Karpas-422 (cell line): ENCODE measurements at regions not wholly inside any gene's neighbourhood (a gene's known extent, or its start where the extent isn't known, plus 50 kb on each side); places are given as distances from the start of the nearest gene placed in this dataset.

Experiments used
- DNase-seq: peaks from one replicate; pipeline ENCODE4 v3.0.0-alpha.2; 2015
- H2AFZ ChIP-seq: fragments of 200-600 bp; sonication (generic); 2 replicates; pipeline ENCODE4 v1.6.1; 2014; ENCODE audit warnings: antibody characterized with exemption, low read length, mixed read lengths
- H3K27ac ChIP-seq: fragments of 200-600 bp; sonication (generic); 2 replicates; pipeline ENCODE4 v1.5.1; 2014; ENCODE audit warnings: mild to moderate bottlenecking, low read length, moderate library complexity
- H3K27me3 ChIP-seq: fragments of 200-600 bp; sonication (generic); 2 replicates; pipeline ENCODE4 v1.6.1; 2014; ENCODE audit warnings: low read length, mixed read lengths
- H3K36me3 ChIP-seq: fragments of 200-600 bp; sonication (generic); 2 replicates; pipeline ENCODE4 v1.6.1; 2014; ENCODE audit warnings: low read length, mixed read lengths; ENCODE audit not compliant: insufficient read depth
- H3K4me1 ChIP-seq: fragments of 200-600 bp; sonication (generic); 2 replicates; pipeline ENCODE4 v1.6.1; 2014; ENCODE audit warnings: mild to moderate bottlenecking, low read length, mixed read lengths
- H3K4me2 ChIP-seq: fragments of 200-600 bp; sonication (generic); 2 replicates; pipeline ENCODE4 v1.6.1; 2014; ENCODE audit warnings: low read length, low read depth, mild to moderate bottlenecking; ENCODE audit not compliant: poor library complexity, severe bottlenecking
- H3K4me3 ChIP-seq: fragments of 200-600 bp; sonication (generic); 2 replicates; pipeline ENCODE4 v1.5.1; 2014; ENCODE audit warnings: mild to moderate bottlenecking, antibody characterized with exemption, low read length, mixed read lengths
- H3K79me2 ChIP-seq: fragments of 200-600 bp; sonication (generic); 2 replicates; pipeline ENCODE4 v1.6.1; 2014; ENCODE audit warnings: mild to moderate bottlenecking, low read length, mixed read lengths
- H3K9ac ChIP-seq: fragments of 200-600 bp; sonication (generic); 2 replicates; pipeline ENCODE4 v1.6.0; 2014; ENCODE audit warnings: low read length
- H3K9me2 ChIP-seq: fragments of 200-600 bp; sonication (generic), shearing (Covaris generic); replicated peaks from 2 replicates; pipeline ENCODE4 v1.6.0; 2014; ENCODE audit warnings: mild to moderate bottlenecking, low read length, moderate library complexity; ENCODE audit not compliant: insufficient read depth
- H3K9me3 ChIP-seq: fragments of 300-700, 200-600 bp; sonication (generic); 2 replicates; pipeline ENCODE4 v1.6.1; 2014; ENCODE audit warnings: low read length, mixed read lengths
- H4K20me1 ChIP-seq: fragments of 200-600 bp; sonication (generic); 2 replicates; pipeline ENCODE4 v1.6.1; 2014; ENCODE audit warnings: mild to moderate bottlenecking, antibody characterized with exemption, low read length, low read depth; ENCODE audit not compliant: insufficient read depth

DNA sequence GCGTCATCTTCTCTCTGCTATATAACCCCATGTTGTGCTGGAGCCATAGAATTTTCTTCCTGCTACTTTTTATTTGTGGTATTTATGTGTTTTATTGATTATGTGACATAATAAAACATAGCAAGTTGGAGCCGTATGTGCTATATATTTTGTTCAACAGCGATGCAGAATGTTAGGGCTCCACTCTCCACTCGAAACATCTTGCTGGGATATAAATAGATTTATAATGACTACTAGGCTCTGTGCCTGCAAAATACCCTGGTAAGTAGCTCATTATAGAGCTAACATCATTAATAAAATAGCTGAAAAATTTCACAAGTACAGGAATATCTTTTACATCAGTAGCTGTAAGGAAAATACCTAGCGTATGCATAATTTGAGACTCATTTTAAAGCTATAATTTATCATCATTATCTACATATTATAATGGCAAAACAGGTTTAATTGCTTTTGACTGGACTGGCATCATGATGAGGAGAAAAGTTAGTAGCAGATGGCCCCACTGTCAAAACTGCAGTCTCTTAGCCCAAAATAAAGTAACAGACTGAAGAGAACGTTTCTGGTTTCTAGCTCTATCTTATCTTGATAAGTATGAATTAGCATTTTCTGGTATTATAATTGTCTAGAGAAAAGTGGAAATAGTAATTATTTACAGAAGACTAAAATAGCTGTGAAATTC lies 263.0 kb downstream of the NEDD1 start:
- no peak overlapping the region for H3K4me2 ChIP-seq
- H3K9ac ChIP-seq: no peak overlapping the region
- H3K9me3 ChIP-seq: no peaks in the 10 kb centered on the region
- H3K4me1 ChIP-seq: no peaks in the 10 kb centered on the region
- no peaks in the 10 kb centered on the region for H3K79me2 ChIP-seq
- H4K20me1 ChIP-seq: no peaks in the 10 kb centered on the region
- no peaks in the 10 kb centered on the region; the same call in 1 of the 2 replicates for H3K27me3 ChIP-seq
- no peaks in the 10 kb centered on the region for H3K36me3 ChIP-seq
- no peak for DNase-seq
- no peak overlapping the region for H3K4me3 ChIP-seq
- H3K9me2 ChIP-seq: no peaks in the 10 kb centered on the region
- H2AFZ ChIP-seq: no peak overlapping the region
- H3K27ac ChIP-seq: no peak overlapping the region

DNA sequence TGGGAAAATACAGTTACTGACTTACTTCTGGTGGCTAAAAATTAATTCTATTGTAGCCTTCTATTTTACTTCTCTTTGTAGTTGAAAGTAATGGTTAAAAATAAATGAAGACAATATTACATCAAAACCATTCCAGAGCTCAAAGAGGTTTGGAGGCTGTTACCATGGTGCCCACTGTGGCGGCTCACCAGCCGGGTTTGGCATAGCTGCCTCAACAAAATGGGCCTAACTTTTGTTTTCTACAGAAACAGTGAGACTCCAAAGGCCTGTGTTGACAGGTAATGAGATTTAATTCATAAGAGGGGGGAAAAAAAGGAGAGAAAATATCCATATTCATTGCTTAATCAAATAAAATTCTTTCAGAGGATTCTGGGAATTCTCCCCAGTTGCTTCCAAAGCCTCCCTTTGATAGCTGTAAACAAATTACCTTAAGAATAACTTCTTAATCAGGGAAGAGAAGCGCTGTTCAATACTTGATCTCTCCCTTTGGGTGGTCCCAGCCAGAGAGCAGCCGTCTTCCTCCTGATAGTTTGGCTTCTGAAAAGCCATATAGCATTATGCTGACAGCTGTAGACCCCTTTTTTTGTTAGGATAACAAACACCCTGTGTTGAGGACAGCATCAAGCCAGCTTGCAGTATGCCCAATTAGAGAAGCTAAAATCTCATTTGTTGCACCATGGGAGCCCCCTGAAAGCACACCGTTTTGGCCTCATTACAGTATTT lies 266.8 kb downstream of the NEDD1 start:
- Histone ChIP-seq H2AFZ (no peak overlapping the region), H4K20me1 (no peaks in the 10 kb centered on the region), H3K4me1 (no peaks in the 10 kb centered on the region), H3K4me2 (no peak overlapping the region), H3K27me3 (no peaks in the 10 kb centered on the region), H3K9me2 (no peaks in the 10 kb centered on the region), H3K9me3 (no peaks in the 10 kb centered on the region), H3K27ac (no peak overlapping the region), H3K9ac (no peak overlapping the region), H3K79me2 (no peaks in the 10 kb centered on the region), H3K4me3 (no peak overlapping the region), H3K36me3 (no peaks in the 10 kb centered on the region)
- DNase-seq: no peak

DNA sequence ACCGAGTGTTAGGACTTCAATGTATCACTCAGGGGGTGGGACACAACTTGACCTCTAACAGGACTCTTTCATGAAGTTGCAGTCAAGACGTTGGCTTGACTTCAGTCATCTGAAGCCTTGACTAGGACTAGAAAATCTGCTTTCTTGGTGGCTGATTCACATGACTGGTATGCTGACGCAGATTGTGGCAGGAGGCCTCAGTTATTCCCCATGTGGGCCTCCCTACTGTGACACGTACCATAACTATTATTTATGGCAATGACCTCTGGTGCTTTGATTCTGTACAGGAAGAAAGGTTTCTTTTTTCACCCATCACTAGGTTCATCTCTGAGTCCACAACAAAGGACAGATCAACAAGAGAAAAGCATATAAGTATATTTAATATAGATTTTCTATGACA lies 270.4 kb downstream of the NEDD1 start:
- Histone ChIP-seq H3K79me2 (no peaks in the 10 kb centered on the region), H3K36me3 (no peaks in the 10 kb centered on the region), H3K4me3 (no peak overlapping the region), H4K20me1 (no peaks in the 10 kb centered on the region), H3K4me2 (no peak overlapping the region), H3K27me3 (no peaks in the 10 kb centered on the region), H2AFZ (no peak overlapping the region), H3K9me2 (no peaks in the 10 kb centered on the region), H3K9me3 (no peaks in the 10 kb centered on the region), H3K27ac (no peak overlapping the region), H3K4me1 (no peaks in the 10 kb centered on the region), H3K9ac (no peak overlapping the region)
- DNase-seq: no peak

DNA sequence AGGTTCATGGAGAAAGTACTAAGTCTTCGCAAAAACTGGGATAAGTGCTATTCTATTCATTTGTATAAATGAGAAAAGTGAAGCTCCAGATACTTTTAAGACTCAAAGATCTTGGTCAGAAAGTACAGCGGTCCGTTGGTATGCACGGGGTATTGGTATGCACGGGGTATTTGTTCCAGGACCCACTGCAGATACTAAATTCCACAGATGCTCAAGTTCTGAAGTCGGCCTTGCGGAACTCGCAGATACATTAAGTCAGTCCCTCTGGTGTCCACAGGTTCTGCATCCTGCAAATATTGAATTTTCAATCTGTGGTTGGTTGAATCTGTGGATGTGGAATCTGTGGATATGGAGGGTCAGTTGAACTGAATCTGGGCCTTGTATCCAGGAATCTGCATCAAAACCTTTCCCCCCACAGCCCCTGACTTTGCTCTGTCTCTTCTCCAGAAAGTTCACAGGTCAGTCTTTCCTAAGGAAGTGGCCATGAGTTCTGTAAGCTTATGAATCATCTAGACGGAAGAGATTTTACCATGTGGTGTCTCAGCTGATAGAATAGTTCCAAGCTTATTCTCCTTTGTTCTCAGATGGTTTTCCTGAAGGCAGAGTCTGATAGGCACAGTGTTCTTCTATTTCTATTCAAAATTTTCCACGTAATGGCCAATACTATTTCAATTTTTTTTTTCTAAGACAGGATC lies 274.7 kb downstream of the NEDD1 start:
- no peaks in the 10 kb centered on the region for H3K9me3 ChIP-seq
- H3K79me2 ChIP-seq: no peaks in the 10 kb centered on the region
- H3K27ac ChIP-seq: no peak overlapping the region
- no peak overlapping the region for H3K4me2 ChIP-seq
- no peaks in the 10 kb centered on the region for H3K9me2 ChIP-seq
- no peaks in the 10 kb centered on the region for H3K4me1 ChIP-seq
- H2AFZ ChIP-seq: no peak overlapping the region
- no peaks in the 10 kb centered on the region for H3K36me3 ChIP-seq
- no peak overlapping the region for H3K9ac ChIP-seq
- H4K20me1 ChIP-seq: no peaks in the 10 kb centered on the region
- no peak for DNase-seq
- no peak overlapping the region for H3K4me3 ChIP-seq
- H3K27me3 ChIP-seq: 0 out of 2 replicates have a peak, but pooled peaks cover 5% of the 10 kb centered on the region

DNA sequence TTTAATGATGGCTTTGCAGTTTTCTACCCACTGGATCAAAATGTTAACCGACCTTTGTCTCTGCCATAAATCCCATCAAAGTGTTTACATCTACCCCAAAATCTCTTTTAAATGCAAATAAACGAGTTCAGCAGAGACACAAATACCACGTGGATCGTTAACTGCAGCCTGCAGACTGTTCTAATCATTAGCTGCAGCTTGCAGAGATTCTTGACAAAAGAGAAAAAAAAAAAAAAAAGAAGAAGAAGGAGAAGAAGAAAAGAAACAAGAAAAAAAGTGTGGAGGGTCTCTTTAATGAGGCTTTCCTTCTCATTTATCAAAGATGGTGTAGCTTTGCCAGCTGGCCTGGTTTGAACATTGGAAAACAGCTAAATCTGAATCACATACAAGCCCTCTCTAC lies 275.7 kb downstream of the NEDD1 start:
- H3K9me2 ChIP-seq: no peaks in the 10 kb centered on the region
- H3K4me2 ChIP-seq: no peak overlapping the region
- no peaks in the 10 kb centered on the region for H3K9me3 ChIP-seq
- no peaks in the 10 kb centered on the region for H3K36me3 ChIP-seq
- H2AFZ ChIP-seq: no peak overlapping the region
- no peak overlapping the region for H3K27ac ChIP-seq
- no peak overlapping the region for H3K4me3 ChIP-seq
- no peaks in the 10 kb centered on the region for H4K20me1 ChIP-seq
- H3K79me2 ChIP-seq: no peaks in the 10 kb centered on the region
- no peaks in the 10 kb centered on the region for H3K4me1 ChIP-seq
- H3K9ac ChIP-seq: no peak overlapping the region
- 0 out of 2 replicates have a peak, but pooled peaks cover 5% of the 10 kb centered on the region for H3K27me3 ChIP-seq
- no peak for DNase-seq

DNA sequence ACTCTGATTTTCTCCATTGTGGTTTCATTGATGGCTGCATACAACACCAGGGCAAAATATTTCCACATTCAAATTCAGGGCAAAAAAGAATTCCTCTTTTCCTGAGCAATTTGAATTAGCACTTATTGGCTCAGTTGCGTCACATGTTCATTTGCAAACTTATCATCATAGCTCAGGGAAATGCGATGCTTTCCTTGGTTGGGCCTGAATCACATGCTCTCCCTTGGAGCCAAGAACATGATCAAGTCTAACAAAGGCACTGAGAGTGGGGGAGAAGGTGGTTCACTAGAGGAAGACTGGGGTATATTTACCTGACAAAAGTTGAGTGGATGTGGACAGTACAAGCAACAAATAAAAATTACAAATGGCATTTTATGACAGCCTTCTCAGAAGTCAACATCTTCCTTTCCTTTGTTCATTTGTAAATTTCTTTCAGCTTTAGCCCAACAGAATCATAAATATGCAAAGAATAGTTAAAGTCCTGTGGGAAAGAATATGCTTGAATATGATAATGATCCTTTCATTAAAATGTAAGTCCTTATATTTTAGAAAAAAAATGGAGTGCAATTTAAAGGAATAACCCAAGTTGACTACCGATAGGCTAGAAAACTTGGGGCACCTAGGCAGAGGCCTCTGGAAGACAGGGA lies 277.2 kb downstream of the NEDD1 start:
- Histone ChIP-seq H3K79me2 (no peaks in the 10 kb centered on the region), H3K27ac (no peak overlapping the region), H3K4me3 (no peak overlapping the region), H3K36me3 (no peaks in the 10 kb centered on the region), H3K4me2 (no peak overlapping the region), H4K20me1 (no peaks in the 10 kb centered on the region), H3K9ac (no peak overlapping the region), H3K9me2 (no peaks in the 10 kb centered on the region), H3K9me3 (no peaks in the 10 kb centered on the region), H3K27me3 (0 out of 2 replicates have a peak, but pooled peaks cover 5% of the 10 kb centered on the region), H3K4me1 (no peaks in the 10 kb centered on the region), H2AFZ (no peak overlapping the region)
- DNase-seq: no peak

DNA sequence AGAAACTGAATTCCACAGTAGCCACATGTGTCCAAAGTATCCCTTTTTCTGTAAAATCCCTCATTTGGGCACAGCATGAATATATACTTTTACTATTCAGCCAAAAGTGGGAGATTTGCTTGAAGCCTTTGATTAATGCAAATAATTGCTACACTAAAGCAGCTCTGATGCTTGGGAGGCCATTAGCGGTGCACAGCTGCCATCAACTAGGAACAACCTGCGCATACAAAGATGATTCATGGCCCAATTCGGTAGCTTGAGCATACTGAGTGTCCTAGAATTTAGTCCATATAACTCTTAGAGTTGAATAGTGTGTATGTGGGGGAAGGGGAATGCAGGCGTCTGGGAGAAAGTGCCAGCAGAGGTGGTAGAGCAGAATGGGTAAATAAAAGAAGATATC lies 277.0 kb upstream of the RMST start:
- Histone ChIP-seq H2AFZ (no peak overlapping the region), H3K36me3 (no peaks in the 10 kb centered on the region), H3K9me3 (no peaks in the 10 kb centered on the region), H3K27ac (no peak overlapping the region), H3K9me2 (no peaks in the 10 kb centered on the region), H3K4me3 (no peak overlapping the region), H3K79me2 (no peaks in the 10 kb centered on the region), H3K27me3 (0 out of 2 replicates have a peak, but pooled peaks cover 5% of the 10 kb centered on the region), H3K4me1 (no peaks in the 10 kb centered on the region), H3K4me2 (no peak overlapping the region), H4K20me1 (no peaks in the 10 kb centered on the region), H3K9ac (no peak overlapping the region)
- DNase-seq: no peak

DNA sequence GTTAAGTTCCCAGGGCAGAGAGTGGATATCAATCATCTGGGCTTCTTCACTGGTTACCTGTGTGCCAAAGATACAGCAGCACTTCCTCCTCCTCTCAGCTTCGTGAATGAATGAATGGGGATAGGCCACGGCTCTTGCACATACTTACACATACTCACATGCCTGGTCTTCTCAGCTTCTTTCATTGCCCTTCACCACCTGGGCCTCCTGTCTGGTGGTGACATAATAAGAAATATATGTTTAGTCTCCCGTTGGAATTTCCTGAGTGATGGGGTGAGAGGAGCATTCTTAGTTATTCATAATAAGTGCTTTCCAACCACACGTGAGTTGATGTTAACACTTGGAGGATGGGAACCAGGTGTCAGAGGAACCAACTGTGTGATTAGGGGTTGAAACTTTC lies 268.1 kb upstream of the RMST start:
- Histone ChIP-seq H3K27me3 (peaks cover 3% of the 10 kb centered on the region; the same call in 1 of the 2 replicates), H3K9me2 (no peaks in the 10 kb centered on the region), H3K27ac (no peak overlapping the region), H3K9ac (no peak overlapping the region), H3K79me2 (no peaks in the 10 kb centered on the region), H3K36me3 (no peaks in the 10 kb centered on the region), H2AFZ (no peak overlapping the region), H4K20me1 (no peaks in the 10 kb centered on the region), H3K4me1 (no peaks in the 10 kb centered on the region), H3K9me3 (peaks cover 9% of the 10 kb centered on the region), H3K4me2 (no peak overlapping the region), H3K4me3 (no peak overlapping the region)
- DNase-seq: peak; percentile 23
